ENCODE measurements at regions not wholly inside any gene's neighbourhood (a gene's known extent, or its start where the extent isn't known, plus 50 kb on each side); places are given as distances from the start of the nearest gene placed in this dataset.

GRCh38 chr2:125867908-125868307 lies 788.0 kb upstream of the GYPC start:
- no peaks in the 10 kb centered on the region for H3K4me1 ChIP-seq (ENCODE audit: control insufficient read depth in 1 of 2, insufficient read depth in 2 of 2, low read length in 2 of 2)
- Mint-ChIP-seq H3K27ac (no peak overlapping the region), H3K9me3 (peaks cover 0 to 9% (median 3%) of the 10 kb centered on the region in 7 donors), H3K4me3 (no peak overlapping the region), H3K4me1 (no peaks in the 10 kb centered on the region), H3K27me3 (ENCODE audit: low read depth in 3 of 3) (no peaks in the 10 kb centered on the region), H3K36me3 (no peaks in the 10 kb centered on the region)
- H3K4me3 ChIP-seq (replicated peaks in 1 of 3; ENCODE audit: low read depth in 2 of 3, low read length in 3 of 3): no peak overlapping the region
- peaks cover 5 to 9% of the 10 kb centered on the region in 2 donors for H3K9me3 ChIP-seq (replicated peaks in 1 of 2; ENCODE audit: control insufficient read depth in 1 of 2, insufficient read depth in 1 of 2, low read length in 2 of 2)
- no peak overlapping the region for H3K9ac ChIP-seq (ENCODE audit: insufficient read depth, low read length, poor library complexity, severe bottlenecking)
- no peaks in the 10 kb centered on the region for H3K36me3 ChIP-seq (replicated peaks in 1 of 2; ENCODE audit: control insufficient read depth in 1 of 2, insufficient read depth in 2 of 2, low read length in 2 of 2)
- no peaks in the 10 kb centered on the region for H4K20me1 ChIP-seq (ENCODE audit: insufficient read depth, low read length)
- no peak overlapping the region for H2AFZ ChIP-seq (ENCODE audit: insufficient read depth, low read depth, low read length, poor library complexity, severe bottlenecking)
- H3K27me3 ChIP-seq (ENCODE audit: control insufficient read depth in 2 of 2, insufficient read depth in 2 of 2, low read length in 2 of 2): no peaks in the 10 kb centered on the region
- H3K4me2 ChIP-seq (replicated peaks; ENCODE audit: extremely low read depth, low read length, poor library complexity, severe bottlenecking): no peak overlapping the region
- intact Hi-C loops (cut with micrococcal nuclease): no loop called here
- no CpG with 5 or more reads among the region's 4 CpGs for WGBS (ENCODE audit: insufficient coverage)
- TF ChIP-seq CTCF (IDR thresholded peaks at IDR 0.05): no peak
- H3K27ac ChIP-seq (ENCODE audit: low read depth in 1 of 2, low read length in 2 of 2): no peak overlapping the region
- DNase-seq: no peak
- no peaks in the 10 kb centered on the region for H3K79me2 ChIP-seq (ENCODE audit: insufficient read depth, low read length)

- H3K9me3 Mint-ChIP-seq: peaks cover 0 to 9% (median 5%) of the 10 kb centered on the region in 7 donors
- no peak for TF ChIP-seq CTCF (IDR thresholded peaks at IDR 0.05)
- no peaks in the 10 kb centered on the region for H3K4me1 Mint-ChIP-seq
- Histone ChIP-seq H3K4me3 (replicated peaks in 1 of 3; ENCODE audit: low read depth in 2 of 3, low read length in 3 of 3) (no peak overlapping the region), H3K9me3 (replicated peaks in 1 of 2; ENCODE audit: control insufficient read depth in 1 of 2, insufficient read depth in 1 of 2, low read length in 2 of 2) (peaks cover 5 to 9% of the 10 kb centered on the region in 2 donors), H3K4me1 (ENCODE audit: control insufficient read depth in 1 of 2, insufficient read depth in 2 of 2, low read length in 2 of 2) (no peaks in the 10 kb centered on the region), H4K20me1 (ENCODE audit: insufficient read depth, low read length) (no peaks in the 10 kb centered on the region), H3K36me3 (replicated peaks in 1 of 2; ENCODE audit: control insufficient read depth in 1 of 2, insufficient read depth in 2 of 2, low read length in 2 of 2) (no peaks in the 10 kb centered on the region), H3K9ac (ENCODE audit: insufficient read depth, low read length, poor library complexity, severe bottlenecking) (no peak overlapping the region), H3K27me3 (ENCODE audit: control insufficient read depth in 2 of 2, insufficient read depth in 2 of 2, low read length in 2 of 2) (no peaks in the 10 kb centered on the region), H2AFZ (ENCODE audit: insufficient read depth, low read depth, low read length, poor library complexity, severe bottlenecking) (no peak overlapping the region), H3K27ac (ENCODE audit: low read depth in 1 of 2, low read length in 2 of 2) (no peak overlapping the region), H3K4me2 (replicated peaks; ENCODE audit: extremely low read depth, low read length, poor library complexity, severe bottlenecking) (no peak overlapping the region), H3K79me2 (ENCODE audit: insufficient read depth, low read length) (no peaks in the 10 kb centered on the region)
- no peak overlapping the region for H3K27ac Mint-ChIP-seq
- no peak for DNase-seq
- no peaks in the 10 kb centered on the region for H3K27me3 Mint-ChIP-seq (ENCODE audit: low read depth in 3 of 3)
- H3K4me3 Mint-ChIP-seq: no peak overlapping the region
- intact Hi-C loops (cut with micrococcal nuclease): no loop called here
- WGBS (ENCODE audit: insufficient coverage): no CpG with 5 or more reads among the region's 2 CpGs
- no peaks in the 10 kb centered on the region for H3K36me3 Mint-ChIP-seq
These were observed 785.7 kb upstream of the GYPC start for GRCh38 chr2:125870264-125870663.
